Stomach (tissue), 8 donors: ENCODE measurements at regions not wholly inside any gene's neighbourhood (a gene's known extent, or its start where the extent isn't known, plus 50 kb on each side); places are given as distances from the start of the nearest gene placed in this dataset.

Experiments
- DNase-seq, 2 donors: peaks; one replicate each; pipeline versions ENCODE4 v3.0.0 to v3.0.0-alpha.2; 2013 to 2019
- H3K27ac ChIP-seq, 5 donors: fragments of 200-600 bp in 4 of 5; sonication (generic) in 4 of 5; one replicate each; pipeline ENCODE4 v1.5.1; 2013 to 2019; ENCODE audit warnings: mild to moderate bottlenecking in 1 of 5, moderate library complexity in 1 of 5
- H3K27me3 ChIP-seq, 3 donors: fragments of 200-600 bp; sonication (generic); one replicate each; pipeline ENCODE4 v1.5.1; 2017 to 2019; ENCODE audit warnings: mixed run types in 1 of 3
- H3K36me3 ChIP-seq, 4 donors: fragments of 200-600 bp; sonication (generic); 1 replicate in 3 of 4; 2 replicates in 1 of 4; pipeline ENCODE4 v1.5.1; 2016 to 2019
- H3K4me1 ChIP-seq, 4 donors: fragments of 200-600 bp; sonication (generic); one replicate each; pipeline ENCODE4 v1.5.1; 2016 to 2019
- H3K4me3 ChIP-seq, 4 donors: fragments of 200-600 bp; sonication (generic) in 3 of 4; one replicate each; pipeline ENCODE4 v1.5.1; 2016 to 2019; ENCODE audit warnings: mild to moderate bottlenecking in 1 of 4
- H3K9me3 ChIP-seq, 4 donors: fragments of 200-600 bp; sonication (generic); one replicate each; pipeline ENCODE4 v1.5.1; 2016 to 2019
- CTCF ChIP-seq, 7 experiments: fragments of 450-650 bp in 4 of 7; fragments of 200-600 bp in 3 of 7; sonication (generic) in 3 of 7; IDR thresholded peaks; one replicate each; pipeline ENCODE4 v1.5.1; 2016 to 2019; ENCODE audit warnings: antibody characterized with exemption in 7 of 7, control low read depth in 2 of 7, mild to moderate bottlenecking in 1 of 7
- EP300 ChIP-seq: sonication (generic); formaldehyde crosslinking; IDR thresholded peaks from one replicate; pipeline ENCODE4 v1.6.1; 2017; ENCODE audit warnings: antibody characterized with exemption
- POLR2A ChIP-seq, 4 donors: fragments of 450-650 bp; IDR thresholded peaks; one replicate each; pipeline ENCODE4 v1.6.1; 2016; ENCODE audit warnings: antibody characterized with exemption in 4 of 4, control low read depth in 2 of 4, mild to moderate bottlenecking in 1 of 4, moderate library complexity in 1 of 4
- POLR2AphosphoS5 ChIP-seq, 3 donors: sonication (generic); formaldehyde crosslinking; IDR thresholded peaks; one replicate each; pipeline ENCODE4 v1.6.1; 2016; ENCODE audit warnings: antibody characterized with exemption in 3 of 3
- WGBS, 5 donors: extraction: QIAGEN DNeasy Blood & Tissue Kit in 3 of 5; methylation state at CpG; one replicate each; pipeline versions ENCODE4 v1.1.5 to v1.1.7; 2013 to 2018; 5-methylcytosine and 5-hydroxymethylcytosine counted together
- intact Hi-C: fragments of 100-400 bp; cut with DNase I; formaldehyde crosslinking; loops from one replicate; pipeline ENCODE4 v1.15.1; 2023; ENCODE audit warnings: low total_unique reads
- donor health status: healthy with polysubstance abuse.
- donor health status: Bipolar disorder and iron deficiency.
- donor health status: healthy.

DNA sequence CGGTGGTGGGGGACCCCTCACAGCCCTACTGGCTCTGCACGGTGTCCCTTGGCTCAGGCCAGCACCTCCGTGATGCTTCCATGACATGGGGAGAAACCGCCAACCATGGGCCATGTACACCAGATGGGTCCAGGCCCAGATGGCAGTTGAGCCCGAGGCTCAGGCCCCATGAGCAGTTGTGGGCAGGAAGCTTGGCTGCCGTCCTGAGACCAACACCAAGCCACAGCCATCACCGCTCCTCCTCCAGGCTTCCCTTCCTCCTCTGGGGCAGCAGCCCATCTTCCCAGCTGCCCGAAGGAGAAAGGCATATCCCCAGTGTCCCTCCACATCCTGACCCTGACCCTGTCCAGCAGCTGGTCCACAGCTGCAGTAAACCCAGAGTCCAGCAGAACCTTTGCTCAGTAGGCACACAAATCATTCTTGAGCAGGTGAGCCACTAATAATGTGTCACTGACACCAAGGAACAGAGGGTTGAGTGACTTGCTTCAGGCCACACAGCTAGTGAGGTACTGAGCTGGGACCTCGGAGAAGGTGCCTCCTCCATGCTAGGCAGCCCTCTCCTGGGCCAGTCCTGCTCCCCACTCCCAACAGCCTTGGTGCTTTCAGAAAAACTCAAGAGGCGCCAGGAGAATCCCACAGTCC, 204.9 kb downstream of the CTTN start:
- DNase-seq: no peak
- TF ChIP-seq POLR2A (IDR thresholded peaks at IDR 0.05) (no peak), EP300 (no peak), POLR2AphosphoS5 (IDR thresholded peaks at IDR 0.05) (no peak), CTCF (IDR thresholded peaks at IDR 0.05) (no peak)

GRCh38 chr11:70603756-70604211, 205.5 kb downstream of the CTTN start:
- peaks cover 0 to 3% (median 0%) of the 10 kb centered on the region in 3 donors for H3K27me3 ChIP-seq
- H3K9me3 ChIP-seq: no peaks in the 10 kb centered on the region
- 35 to 56% (median 49%) methylated on average over 9 of the region's 9 CpGs for WGBS, 5 donors
- intact Hi-C loops: no loop called here
- no peak for DNase-seq
- H3K4me1 ChIP-seq: peaks cover 0 to 11% (median 3%) of the 10 kb centered on the region in 4 donors
- no peak overlapping the region for H3K4me3 ChIP-seq
- no peak overlapping the region for H3K27ac ChIP-seq
- TF ChIP-seq POLR2A (IDR thresholded peaks at IDR 0.05) (no peak), EP300 (no peak), CTCF (IDR thresholded peaks at IDR 0.05) (no peak), POLR2AphosphoS5 (IDR thresholded peaks at IDR 0.05) (no peak)
- H3K36me3 ChIP-seq: no peaks in the 10 kb centered on the region

More for the DNA sequence above, 204.9 kb downstream of the CTTN start:
- 65 to 82% (median 79%) methylated on average over 9 to 10 of the region's 10 CpGs for WGBS, 5 donors
- no peak overlapping the region for H3K27ac ChIP-seq
- H3K4me3 ChIP-seq: no peak overlapping the region
- no peaks in the 10 kb centered on the region for H3K9me3 ChIP-seq
- H3K36me3 ChIP-seq: no peaks in the 10 kb centered on the region
- intact Hi-C loops: no loop called here
- H3K4me1 ChIP-seq: peaks cover 0 to 11% (median 5%) of the 10 kb centered on the region in 4 donors
- peaks cover 0 to 3% (median 0%) of the 10 kb centered on the region in 3 donors for H3K27me3 ChIP-seq

- intact Hi-C loops: no loop called here
- WGBS, 5 donors: 78 to 88% (median 86%) methylated on average over 9 to 11 of the region's 11 CpGs
- no peaks in the 10 kb centered on the region for H3K36me3 ChIP-seq
Measured at GRCh38 chr11:70604221-70604620, 205.9 kb downstream of the CTTN start.

More at GRCh38 chr11:70604221-70604620, 205.9 kb downstream of the CTTN start:
- no peak for DNase-seq
- Histone ChIP-seq H3K27ac (no peak overlapping the region), H3K9me3 (no peaks in the 10 kb centered on the region), H3K27me3 (peaks cover 0 to 3% (median 0%) of the 10 kb centered on the region in 3 donors), H3K4me3 (no peak overlapping the region), H3K4me1 (peaks cover 0 to 11% (median 3%) of the 10 kb centered on the region in 4 donors)
- TF ChIP-seq POLR2AphosphoS5 (IDR thresholded peaks at IDR 0.05) (no peak), CTCF (IDR thresholded peaks at IDR 0.05) (no peak), EP300 (no peak), POLR2A (IDR thresholded peaks at IDR 0.05) (no peak)
